HCT116 (cell line): ENCODE measurements at regions not wholly inside any gene's neighbourhood (a gene's known extent, or its start where the extent isn't known, plus 50 kb on each side); places are given as distances from the start of the nearest gene placed in this dataset.

Experiments used
- ATAC-seq: fragments of 200-7000 bp; cut with Tn5 transposase; 2 replicates; pipeline ENCODE4 v1.9.1; 2020; ENCODE audit warnings: mild to moderate bottlenecking, moderate library complexity
- BruUV-seq: library from RNA; stranded (reverse); fragments of 400-500 nt; replicated peaks from 2 replicates; lab custom pipeline; 2021; lab: Mats Ljungman, UMichigan
- CTCF ChIA-PET: fragments of 300-600 bp; sonication (Branson Sonifier 250); formaldehyde crosslinking; loops from one replicate; lab custom pipeline; 2021; ENCODE audit warnings: antibody characterized with exemption; lab: Charles Lee
- POLR2A ChIA-PET: fragments of 300-600, 350-600 bp; sonication (Branson Sonifier 250); formaldehyde crosslinking; loops from one replicate; lab custom pipeline; 2021; ENCODE audit warnings: antibody characterized with exemption; lab: Charles Lee
- RAD21 ChIA-PET, 2 experiments: fragments of 300-600 bp; sonication (Branson Sonifier 250); formaldehyde crosslinking; loops; one replicate each; lab custom pipeline; 2023; ENCODE audit warnings: low total read pairs in 2 of 2; ENCODE audit not compliant: uncharacterized antibody in 2 of 2, unreplicated experiment in 2 of 2, low non-redundant PET in 1 of 2; lab: Charles Lee
- DNase-seq: peaks from one replicate; pipeline ENCODE4 v3.0.0-alpha.2; 2010; ENCODE audit warnings: low read depth, low spot score
- H2AFZ ChIP-seq: fragments of 200-600 bp; shearing (Covaris generic), sonication (generic); 2 replicates; pipeline ENCODE4 v1.6.1; 2017; ENCODE audit warnings: low read depth, mixed run types, mixed read lengths, antibody characterized with exemption, low read length; ENCODE audit not compliant: poor library complexity, severe bottlenecking
- H3K27ac ChIP-seq: 2 replicates; pipeline ENCODE4 v1.5.1; 2012; ENCODE audit warnings: low read depth, low read length
- H3K27me3 ChIP-seq: fragments of 200-600 bp; sonication (generic); 2 replicates; pipeline ENCODE4 v1.6.1; 2016; ENCODE audit warnings: mixed run types, low read length, mixed read lengths; ENCODE audit not compliant: insufficient read depth
- H3K36me3 ChIP-seq, 2 experiments: fragments of 200-500 bp in 1 of 2; fragments of 200-600 bp in 1 of 2; sonication (Bioruptor generic) in 1 of 2; sonication (generic) in 1 of 2; 2 replicates each; pipeline versions ENCODE4 v1.5.1 to v1.6.1; 2014 to 2016; ENCODE audit warnings: low read length in 2 of 2, inconsistent platforms in 1 of 2, mixed read lengths in 1 of 2, mixed run types in 1 of 2; ENCODE audit not compliant: insufficient read depth in 2 of 2, control insufficient read depth in 1 of 2
- H3K4me1 ChIP-seq, 2 experiments: fragments of 200-600 bp in 1 of 2; sonication (generic) in 1 of 2; 2 replicates each; pipeline versions ENCODE4 v1.5.1 to v1.6.1; 2012 to 2017; ENCODE audit warnings: low read length in 2 of 2, inconsistent platforms in 1 of 2, mild to moderate bottlenecking in 1 of 2, mixed read lengths in 1 of 2, mixed run types in 1 of 2, moderate library complexity in 1 of 2; ENCODE audit not compliant: insufficient read depth in 2 of 2, control insufficient read depth in 1 of 2
- H3K4me2 ChIP-seq: fragments of 200-600 bp; sonication (generic); 2 replicates; pipeline ENCODE4 v1.6.1; 2017; ENCODE audit warnings: mixed run types, low read length, mixed read lengths
- H3K4me3 ChIP-seq, 2 experiments: fragments of 200-600 bp in 1 of 2; sonication (generic) in 1 of 2; replicated peaks in 1 of 2; 2 replicates each; pipeline ENCODE4 v1.5.1; 2011 to 2016; ENCODE audit warnings: low read length in 2 of 2, control low read depth in 1 of 2, low read depth in 1 of 2, mild to moderate bottlenecking in 1 of 2, mixed read lengths in 1 of 2, mixed run types in 1 of 2
- H3K79me2 ChIP-seq: fragments of 200-600 bp; sonication (generic); 2 replicates; pipeline ENCODE4 v1.6.1; 2017; ENCODE audit warnings: mild to moderate bottlenecking, mixed run types, low read length, moderate library complexity, mixed read lengths; ENCODE audit not compliant: insufficient read depth
- H3K9ac ChIP-seq: fragments of 200-600 bp; sonication (generic); 2 replicates; pipeline ENCODE4 v1.6.1; 2016; ENCODE audit warnings: low read length, mixed read lengths
- H3K9me2 ChIP-seq: fragments of 200-600 bp; sonication (generic), shearing (Covaris generic); 2 replicates; pipeline ENCODE4 v1.6.1; 2017; ENCODE audit warnings: mixed run types, mild to moderate bottlenecking, moderate library complexity; ENCODE audit not compliant: insufficient read depth
- H3K9me3 ChIP-seq, 2 experiments: fragments of 200-500 bp in 1 of 2; fragments of 200-600 bp in 1 of 2; sonication (Bioruptor generic) in 1 of 2; sonication (generic) in 1 of 2; 2 replicates each; pipeline ENCODE4 v1.6.1; 2014 to 2017; ENCODE audit warnings: low read length in 2 of 2, mixed read lengths in 2 of 2, inconsistent platforms in 1 of 2, low read depth in 1 of 2, mild to moderate bottlenecking in 1 of 2, mixed run types in 1 of 2, moderate library complexity in 1 of 2; ENCODE audit not compliant: control insufficient read depth in 1 of 2, insufficient read depth in 1 of 2
- H4K20me1 ChIP-seq: fragments of 200-600 bp; sonication (generic), shearing (Covaris generic); 2 replicates; pipeline ENCODE4 v1.6.1; 2017; ENCODE audit warnings: mixed run types, mild to moderate bottlenecking, moderate library complexity; ENCODE audit not compliant: insufficient read depth
- CBX3 ChIP-seq: IDR thresholded peaks from 2 replicates; pipeline ENCODE4 v1.6.1; 2012; ENCODE audit warnings: low read depth
- CEBPB ChIP-seq: IDR thresholded peaks from 2 replicates; pipeline ENCODE4 v1.6.1; 2012; ENCODE audit warnings: low read depth
- CTCF ChIP-seq, 3 experiments: fragments of 200-600 bp in 1 of 3; sonication (generic) in 1 of 3; IDR thresholded peaks in 2 of 3; conservative IDR thresholded peaks in 1 of 3; 2 replicates each; pipeline ENCODE4 v1.5.1; 2012 to 2017; ENCODE audit warnings: low read depth in 2 of 3, low read length in 2 of 3, antibody characterized with exemption in 1 of 3, borderline replicate concordance in 1 of 3, control low read depth in 1 of 3, mild to moderate bottlenecking in 1 of 3, mixed read lengths in 1 of 3, mixed run types in 1 of 3, moderate library complexity in 1 of 3; ENCODE audit not compliant: insufficient read depth in 1 of 3
- EZH2 ChIP-seq: fragments of 200-600 bp; sonication (generic); IDR thresholded peaks from 2 replicates; pipeline ENCODE4 v1.6.1; 2017; ENCODE audit warnings: antibody characterized with exemption, mixed run types
- EZH2phosphoT487 ChIP-seq: fragments of 200-600 bp; IDR thresholded peaks from 2 replicates; pipeline ENCODE4 v1.6.1; 2018; ENCODE audit warnings: antibody characterized with exemption, borderline replicate concordance
- FOSL1 ChIP-seq: IDR thresholded peaks from 2 replicates; pipeline ENCODE4 v1.6.1; 2012; ENCODE audit warnings: low read depth
- POLR2A ChIP-seq: IDR thresholded peaks from 2 replicates; pipeline ENCODE4 v1.7.0; 2011; ENCODE audit warnings: borderline replicate concordance; ENCODE audit not compliant: insufficient read depth, insufficient read length; ENCODE audit errors: extremely low read depth
- POLR2AphosphoS5 ChIP-seq: IDR thresholded peaks from 2 replicates; pipeline ENCODE4 v1.6.1; 2011; ENCODE audit warnings: mild to moderate bottlenecking, low read depth, low read length, moderate library complexity
- RAD21 ChIP-seq: IDR thresholded peaks from 2 replicates; pipeline ENCODE4 v1.6.1; 2012; ENCODE audit warnings: low read depth, mild to moderate bottlenecking
- SP1 ChIP-seq: IDR thresholded peaks from 2 replicates; pipeline ENCODE4 v1.6.1; 2012; ENCODE audit warnings: low read depth
- SRF ChIP-seq: IDR thresholded peaks from 2 replicates; pipeline ENCODE4 v1.6.1; 2012; ENCODE audit warnings: low read depth
- ZBTB33 ChIP-seq: IDR thresholded peaks from 2 replicates; pipeline ENCODE4 v1.6.1; 2011; ENCODE audit warnings: mild to moderate bottlenecking, low read length, moderate library complexity; ENCODE audit not compliant: insufficient replicate concordance; ENCODE audit errors: extremely low read depth
- ZFX ChIP-seq: fragments of 450-650 bp; IDR thresholded peaks from 2 replicates; pipeline ENCODE4 v1.6.1; 2017
- ZNF274 ChIP-seq: fragments of 200-500 bp; sonication (Bioruptor generic); IDR thresholded peaks from 2 replicates; pipeline ENCODE4 v1.6.1; 2014; ENCODE audit warnings: mild to moderate bottlenecking, low read depth, low read length, inconsistent platforms
- intact Hi-C: fragments of 100-400 bp; cut with micrococcal nuclease; formaldehyde crosslinking; loops from 2 replicates; pipeline ENCODE4 v1.10.0; 2022

DNA sequence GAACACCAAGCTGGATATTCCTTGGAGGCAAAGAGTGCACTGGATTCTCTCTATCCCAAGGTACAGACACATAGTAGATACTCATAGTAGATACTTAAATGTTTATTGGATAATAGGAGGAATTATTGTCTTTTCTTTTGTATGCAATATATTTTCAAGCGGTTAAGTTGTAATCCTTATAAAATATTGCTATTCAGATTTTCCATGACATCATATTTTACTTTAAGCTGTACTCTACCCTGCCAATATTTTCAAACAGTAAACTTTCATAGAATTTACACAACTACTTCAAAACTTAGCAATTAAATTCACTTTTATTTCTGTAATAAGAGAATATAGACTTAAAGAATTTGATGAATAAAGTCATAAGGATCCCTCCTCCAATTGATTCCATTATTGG lies 546.5 kb upstream of the CAMK1G start:
- TF ChIP-seq EZH2phosphoT487 = no peak
- no peak for TF ChIP-seq CBX3
- TF ChIP-seq CTCF (IDR thresholded peaks at IDR 0.05 in 2 of 3, conservative IDR thresholded peaks at IDR 0.05 in 1 of 3; ENCODE audit: borderline replicate concordance in 1 of 3, insufficient read depth in 1 of 3, low read depth in 2 of 3, low read length in 2 of 3) = no peak
- no peak for TF ChIP-seq POLR2A
- no peak for TF ChIP-seq FOSL1
- no peak for TF ChIP-seq ZBTB33
- no peak for TF ChIP-seq CEBPB
- TF ChIP-seq POLR2AphosphoS5 = no peak
- TF ChIP-seq ZFX = no peak
- no peak for TF ChIP-seq EZH2
- no peak for TF ChIP-seq SRF
- TF ChIP-seq RAD21 = no peak
- TF ChIP-seq ZNF274 = no peak
- no peak for TF ChIP-seq SP1
- TF ChIP-seq, all 23 proteins: peak for 0
- Histone ChIP-seq H3K36me3 (no peaks in the 10 kb centered on the region), H3K4me1 (peaks cover 0 to 17% of the 10 kb centered on the region in 2 experiments; a peak in 2 of 4 replicates), H3K4me2 (no peak overlapping the region), H3K4me3 (no peak overlapping the region), H3K9ac (no peak overlapping the region), H2AFZ (no peak overlapping the region), H3K27me3 (no peaks in the 10 kb centered on the region), H4K20me1 (no peaks in the 10 kb centered on the region), H3K79me2 (no peaks in the 10 kb centered on the region), H3K9me2 (no peaks in the 10 kb centered on the region), H3K27ac (no peak overlapping the region), H3K9me3 (no peaks in the 10 kb centered on the region)
- DNase-seq = no peak
- ChIA-PET RAD21 (no interaction called here), POLR2A (no interaction called here), CTCF (no interaction called here)
- BruUV-seq = no TSS peak
- ATAC-seq = no peak
- intact Hi-C loops = no loop called here
